Parathyroid adenoma (tissue), 2 donors: ENCODE measurements at regions not wholly inside any gene's neighbourhood (a gene's known extent, or its start where the extent isn't known, plus 50 kb on each side); places are given as distances from the start of the nearest gene placed in this dataset.
"Not testable (repeated sequence)": the region's sequence is repeated elsewhere in the genome, so short reads cannot be mapped to it uniquely, and the experiment has no call there.

Experiments
- H2AFZ ChIP-seq: fragments of 300-600 bp; sonication (generic); one replicate; pipeline ENCODE4 v1.7.0; 2017; ENCODE audit warnings: antibody characterized with exemption, mild to moderate bottlenecking
- H3K27ac ChIP-seq: fragments of 300-600 bp; sonication (generic); one replicate; pipeline ENCODE4 v1.7.0; 2017
- H3K27me3 ChIP-seq: fragments of 300-600 bp; sonication (generic); one replicate; pipeline ENCODE4 v1.7.0; 2017; ENCODE audit warnings: low read length; ENCODE audit not compliant: control insufficient read depth, insufficient read depth
- H3K36me3 ChIP-seq: fragments of 300-600 bp; sonication (generic); one replicate; pipeline ENCODE4 v1.7.0; 2017; ENCODE audit warnings: low read length; ENCODE audit not compliant: control insufficient read depth, insufficient read depth
- H3K4me1 ChIP-seq: fragments of 300-600 bp; sonication (generic); one replicate; pipeline ENCODE4 v1.7.0; 2017; ENCODE audit warnings: control low read depth
- H3K4me2 ChIP-seq: fragments of 300-600 bp; sonication (generic); one replicate; pipeline ENCODE4 v1.7.0; 2017; ENCODE audit warnings: low read length
- H3K4me3 ChIP-seq: fragments of 300-600 bp; sonication (generic); one replicate; pipeline ENCODE4 v1.7.0; 2017; ENCODE audit warnings: low read depth, low read length
- H3K79me2 ChIP-seq: fragments of 300-600 bp; sonication (generic); one replicate; pipeline ENCODE4 v1.7.0; 2017; ENCODE audit warnings: control low read depth
- H3K9ac ChIP-seq: fragments of 300-600 bp; sonication (generic); one replicate; pipeline ENCODE4 v1.7.0; 2017; ENCODE audit warnings: mild to moderate bottlenecking
- H3K9me3 ChIP-seq: fragments of 300-600 bp; sonication (generic); one replicate; pipeline ENCODE4 v1.7.0; 2017; ENCODE audit warnings: low read length; ENCODE audit not compliant: control insufficient read depth
- CTCF ChIP-seq: fragments of 300-600 bp; sonication (generic); IDR thresholded peaks from one replicate; pipeline ENCODE4 v1.7.0; 2017; ENCODE audit warnings: antibody characterized with exemption, mild to moderate bottlenecking
- donor health status: primary hyperparathyroidism.

- Histone ChIP-seq H3K27ac (no peak overlapping the region), H3K79me2 (no peaks in the 10 kb centered on the region)
Measured at GRCh38 chr4:26051240-26051639, 137.2 kb downstream of the SMIM20 start.

GRCh38 chr4:26052663-26053541 is 138.9 kb downstream of the SMIM20 start:
- no peak for TF ChIP-seq CTCF
- no peak overlapping the region for H3K4me3 ChIP-seq
- no peaks in the 10 kb centered on the region for H3K4me1 ChIP-seq
- H3K27me3 ChIP-seq: no peaks in the 10 kb centered on the region
- H3K9ac ChIP-seq: no peak overlapping the region
- no peaks in the 10 kb centered on the region for H3K79me2 ChIP-seq
- no peaks in the 10 kb centered on the region for H3K36me3 ChIP-seq
- H3K4me2 ChIP-seq: no peak overlapping the region
- no peaks in the 10 kb centered on the region for H3K9me3 ChIP-seq
- H2AFZ ChIP-seq: no peak overlapping the region
- H3K27ac ChIP-seq: no peak overlapping the region

More at GRCh38 chr4:26051240-26051639, 137.2 kb downstream of the SMIM20 start:
- H3K4me3 ChIP-seq: no peak overlapping the region
- H3K9ac ChIP-seq: no peak overlapping the region
- no peak overlapping the region for H2AFZ ChIP-seq
- H3K4me1 ChIP-seq: no peaks in the 10 kb centered on the region
- H3K27me3 ChIP-seq: no peaks in the 10 kb centered on the region
- H3K4me2 ChIP-seq: no peak overlapping the region
- H3K9me3 ChIP-seq: no peaks in the 10 kb centered on the region
- no peaks in the 10 kb centered on the region for H3K36me3 ChIP-seq
- no peak for TF ChIP-seq CTCF

GRCh38 chr4:26053761-26054160 is 139.7 kb downstream of the SMIM20 start:
- H3K36me3 ChIP-seq: no peaks in the 10 kb centered on the region
- no peaks in the 10 kb centered on the region for H3K9me3 ChIP-seq
- no peaks in the 10 kb centered on the region for H3K79me2 ChIP-seq
- no peaks in the 10 kb centered on the region for H3K27me3 ChIP-seq
- no peak overlapping the region for H3K27ac ChIP-seq
- no peaks in the 10 kb centered on the region for H3K4me1 ChIP-seq
- H3K4me2 ChIP-seq: no peak overlapping the region
- no peak overlapping the region for H3K9ac ChIP-seq
- no peak overlapping the region for H2AFZ ChIP-seq
- no peak for TF ChIP-seq CTCF
- H3K4me3 ChIP-seq: no peak overlapping the region

GRCh38 chr4:26055855-26056254 is 141.8 kb downstream of the SMIM20 start:
- Histone ChIP-seq H3K27me3 (no peaks in the 10 kb centered on the region), H3K9ac (no peak overlapping the region), H3K27ac (no peak overlapping the region), H3K36me3 (no peaks in the 10 kb centered on the region), H2AFZ (no peak overlapping the region), H3K79me2 (no peaks in the 10 kb centered on the region), H3K9me3 (no peaks in the 10 kb centered on the region), H3K4me3 (no peak overlapping the region), H3K4me2 (no peak overlapping the region), H3K4me1 (no peaks in the 10 kb centered on the region)
- TF ChIP-seq CTCF: no peak

GRCh38 chr4:26056406-26056805 is 142.4 kb downstream of the SMIM20 start:
- TF ChIP-seq CTCF: no peak
- H3K27ac ChIP-seq: no peak overlapping the region
- no peak overlapping the region for H3K4me2 ChIP-seq
- no peak overlapping the region for H2AFZ ChIP-seq
- no peaks in the 10 kb centered on the region for H3K79me2 ChIP-seq
- no peak overlapping the region for H3K9ac ChIP-seq
- H3K36me3 ChIP-seq: no peaks in the 10 kb centered on the region
- H3K4me3 ChIP-seq: no peak overlapping the region
- H3K9me3 ChIP-seq: no peaks in the 10 kb centered on the region
- H3K27me3 ChIP-seq: no peaks in the 10 kb centered on the region
- no peaks in the 10 kb centered on the region for H3K4me1 ChIP-seq

- not testable (repeated sequence) for H3K4me3 ChIP-seq, H3K79me2 ChIP-seq, H2AFZ ChIP-seq, H3K4me1 ChIP-seq, H3K9me3 ChIP-seq, H3K4me2 ChIP-seq, H3K27me3 ChIP-seq, H3K9ac ChIP-seq, H3K36me3 ChIP-seq, H3K27ac ChIP-seq
Measured at GRCh38 chr4:26057839-26058238, 143.8 kb downstream of the SMIM20 start.
